GM18505 (cell line): ENCODE measurements at regions not wholly inside any gene's neighbourhood (a gene's known extent, or its start where the extent isn't known, plus 50 kb on each side); places are given as distances from the start of the nearest gene placed in this dataset.

Source experiments
- ATAC-seq: cut with Tn5 transposase; IDR thresholded peaks from one replicate; pipeline ENCODE4 v1.9.1; 2021; ENCODE audit not compliant: unreplicated experiment
- POLR2A ChIP-seq: IDR thresholded peaks from 4 replicates; pipeline ENCODE4 v1.6.1; 2011; ENCODE audit warnings: borderline replicate concordance; ENCODE audit not compliant: insufficient read depth, insufficient read length; ENCODE audit errors: extremely low read depth

- no peak for ATAC-seq
- TF ChIP-seq POLR2A: no peak
Measured at GRCh38 chr12:65517656-65518210, 239.2 kb downstream of the MSRB3 start.

GRCh38 chr12:65518771-65519170 lies 240.3 kb downstream of the MSRB3 start:
- no peak for ATAC-seq
- TF ChIP-seq POLR2A: no peak

GRCh38 chr12:65520658-65521057 lies 242.2 kb downstream of the MSRB3 start:
- no peak for ATAC-seq
- TF ChIP-seq POLR2A: no peak

GRCh38 chr12:65522956-65523860 lies 244.7 kb downstream of the MSRB3 start:
- TF ChIP-seq POLR2A: no peak
- ATAC-seq: no peak

- ATAC-seq: no peak
- no peak for TF ChIP-seq POLR2A
Measured at GRCh38 chr12:65524666-65525065, 246.2 kb downstream of the MSRB3 start.

- no peak for ATAC-seq
- TF ChIP-seq POLR2A: no peak
Measured at GRCh38 chr12:65525491-65526141, 247.1 kb downstream of the MSRB3 start.

- no peak for TF ChIP-seq POLR2A
- no peak for ATAC-seq
Measured at GRCh38 chr12:65526311-65526710, 247.8 kb downstream of the MSRB3 start.

GRCh38 chr12:65528127-65528526 lies 249.6 kb downstream of the MSRB3 start:
- no peak for TF ChIP-seq POLR2A
- no peak for ATAC-seq

- no peak for ATAC-seq
- no peak for TF ChIP-seq POLR2A
Measured at GRCh38 chr12:65529106-65529505, 250.6 kb downstream of the MSRB3 start.

GRCh38 chr12:65529771-65530435 lies 251.4 kb downstream of the MSRB3 start:
- no peak for ATAC-seq
- TF ChIP-seq POLR2A: no peak

- no peak for ATAC-seq
- TF ChIP-seq POLR2A: no peak
Measured at GRCh38 chr12:65532162-65532561, 253.7 kb downstream of the MSRB3 start.

GRCh38 chr12:65532764-65533163 lies 254.3 kb downstream of the MSRB3 start:
- no peak for ATAC-seq
- TF ChIP-seq POLR2A: no peak

- no peak for TF ChIP-seq POLR2A
- no peak for ATAC-seq
Measured at GRCh38 chr12:65533177-65533883, 254.8 kb downstream of the MSRB3 start.
